C4-2B (cell line): ENCODE measurements at regions not wholly inside any gene's neighbourhood (a gene's known extent, or its start where the extent isn't known, plus 50 kb on each side); places are given as distances from the start of the nearest gene placed in this dataset.

ENCODE experiments used
- ZFX ChIP-seq: fragments of 450-650 bp; IDR thresholded peaks from 2 replicates; pipeline ENCODE4 v1.6.1; 2017
- TF ChIP-seq, protein P1 (sequence below): fragments of 450-650 bp; conservative IDR thresholded peaks from 2 replicates; pipeline ENCODE4 v1.5.1; 2017; ENCODE audit warnings: mild to moderate bottlenecking

DNA sequence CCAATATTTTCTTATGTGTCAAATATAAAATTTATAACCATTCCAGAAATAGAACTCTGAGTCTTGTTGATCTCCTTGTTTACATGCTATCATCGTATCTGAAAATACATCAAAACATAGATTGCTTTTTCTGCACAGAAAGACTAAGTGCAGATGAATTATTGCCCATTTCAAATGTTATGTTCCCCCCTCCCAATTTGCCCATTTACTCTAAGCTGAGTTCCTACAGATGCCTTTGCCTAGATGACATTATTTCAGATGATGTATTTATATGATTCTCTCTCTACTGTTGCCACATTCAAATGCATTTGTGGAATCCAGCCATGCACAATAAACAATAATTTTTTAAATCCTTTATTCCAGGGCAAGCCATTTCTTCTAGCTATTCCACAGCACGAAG lies 810.1 kb upstream of the MGAT4C start:
- TF ChIP-seq, protein P1, sequence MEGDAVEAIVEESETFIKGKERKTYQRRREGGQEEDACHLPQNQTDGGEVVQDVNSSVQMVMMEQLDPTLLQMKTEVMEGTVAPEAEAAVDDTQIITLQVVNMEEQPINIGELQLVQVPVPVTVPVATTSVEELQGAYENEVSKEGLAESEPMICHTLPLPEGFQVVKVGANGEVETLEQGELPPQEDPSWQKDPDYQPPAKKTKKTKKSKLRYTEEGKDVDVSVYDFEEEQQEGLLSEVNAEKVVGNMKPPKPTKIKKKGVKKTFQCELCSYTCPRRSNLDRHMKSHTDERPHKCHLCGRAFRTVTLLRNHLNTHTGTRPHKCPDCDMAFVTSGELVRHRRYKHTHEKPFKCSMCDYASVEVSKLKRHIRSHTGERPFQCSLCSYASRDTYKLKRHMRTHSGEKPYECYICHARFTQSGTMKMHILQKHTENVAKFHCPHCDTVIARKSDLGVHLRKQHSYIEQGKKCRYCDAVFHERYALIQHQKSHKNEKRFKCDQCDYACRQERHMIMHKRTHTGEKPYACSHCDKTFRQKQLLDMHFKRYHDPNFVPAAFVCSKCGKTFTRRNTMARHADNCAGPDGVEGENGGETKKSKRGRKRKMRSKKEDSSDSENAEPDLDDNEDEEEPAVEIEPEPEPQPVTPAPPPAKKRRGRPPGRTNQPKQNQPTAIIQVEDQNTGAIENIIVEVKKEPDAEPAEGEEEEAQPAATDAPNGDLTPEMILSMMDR: no peak
- no peak for TF ChIP-seq ZFX
